ENCODE measurements at regions not wholly inside any gene's neighbourhood (a gene's known extent, or its start where the extent isn't known, plus 50 kb on each side); places are given as distances from the start of the nearest gene placed in this dataset.
"Not testable (repeated sequence)": the region's sequence is repeated elsewhere in the genome, so short reads cannot be mapped to it uniquely, and the experiment has no call there.

DNA sequence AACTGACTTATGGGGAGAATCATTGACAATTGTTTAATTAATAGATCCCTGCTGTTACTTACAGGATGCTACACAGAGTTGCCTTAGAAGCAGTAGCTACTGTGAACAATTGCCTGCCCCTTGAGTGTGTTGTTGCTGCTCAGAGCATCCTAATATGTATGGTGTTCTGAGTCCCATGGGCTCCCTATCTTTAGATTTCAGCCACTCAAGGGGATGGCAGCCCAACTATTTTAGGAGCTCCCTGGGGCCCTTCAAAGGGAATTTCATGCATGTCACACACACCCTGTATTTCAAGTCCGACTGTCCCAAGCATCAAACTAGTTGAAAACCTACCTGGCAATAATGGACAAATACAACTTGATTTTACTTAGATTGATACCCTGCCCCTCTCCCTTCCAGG, 111.2 kb downstream of the NOC3L start:
- no peaks in the 10 kb centered on the region for H3K9me3 ChIP-seq
- DNase-seq (no peak), ATAC-seq (peak; percentile 64 to 80 (median 74))
- TF ChIP-seq POLR2A (IDR thresholded peaks at IDR 0.05) = no peak
- peaks cover 0 to 17% (median 6%) of the 10 kb centered on the region in 12 donors for H3K4me1 ChIP-seq
- H3K4me3 ChIP-seq = no peak overlapping the region
- 40 to 48% (median 43%) methylated on average over 1 of the region's 1 CpG for WGBS, 4 donors
- peaks cover 0 to 70% (median 8%) of the 10 kb centered on the region in 9 donors for H3K36me3 ChIP-seq
- intact Hi-C loops (cut with DNase I) = no loop called here
- no peaks in the 10 kb centered on the region for H3K27me3 ChIP-seq
- H3K27ac ChIP-seq = no peak overlapping the region

DNA sequence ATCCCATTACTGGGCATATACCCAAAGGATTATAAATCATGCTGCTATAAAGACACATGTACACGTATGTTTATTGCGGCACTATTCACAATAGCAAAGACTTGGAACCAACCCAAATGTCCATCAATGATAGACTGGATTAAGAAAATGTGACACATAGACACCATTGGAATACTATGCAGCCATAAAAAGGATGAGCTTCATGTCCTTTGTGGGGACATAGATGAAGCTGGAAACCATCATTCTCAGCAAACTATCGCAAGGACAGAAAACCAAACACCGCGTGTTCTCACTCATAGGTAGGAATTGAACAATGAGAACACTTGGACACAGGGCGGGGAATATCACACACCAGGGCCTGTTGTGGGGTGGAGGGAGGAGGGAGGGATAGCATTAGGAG, 105.3 kb downstream of the NOC3L start:
- H3K27me3 ChIP-seq; H3K9me3 ChIP-seq; DNase-seq; H3K27ac ChIP-seq; intact Hi-C loops (cut with DNase I); ATAC-seq; H3K4me3 ChIP-seq; H3K4me1 ChIP-seq: not testable (repeated sequence)
- WGBS, 4 donors = 97 to 98% (median 98%) methylated on average over 4 to 6 of the region's 6 CpGs
- peaks cover 0 to 91% (median 6%) of the 10 kb centered on the region in 9 donors for H3K36me3 ChIP-seq

DNA sequence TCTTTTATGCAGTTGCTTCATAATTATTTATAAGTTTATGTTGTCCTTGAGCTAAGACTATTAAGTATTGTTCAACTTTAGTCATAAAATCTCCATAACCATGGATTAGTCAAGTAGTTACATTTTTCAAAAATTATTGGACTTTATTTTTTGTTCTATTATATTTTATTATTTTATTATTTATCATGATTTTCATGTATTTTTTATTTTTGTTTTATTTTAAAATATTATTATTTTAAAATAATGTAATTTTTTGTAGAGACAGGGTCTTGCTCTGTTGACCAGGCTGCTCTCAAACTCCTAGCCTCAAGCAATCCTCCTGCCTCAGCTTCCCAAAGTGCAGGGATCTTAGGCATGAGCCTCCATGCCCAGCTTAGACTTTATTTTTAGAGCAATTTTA, 102.3 kb downstream of the NOC3L start:
- no peak for TF ChIP-seq POLR2A (IDR thresholded peaks at IDR 0.05)
- TF ChIP-seq, protein P1, sequence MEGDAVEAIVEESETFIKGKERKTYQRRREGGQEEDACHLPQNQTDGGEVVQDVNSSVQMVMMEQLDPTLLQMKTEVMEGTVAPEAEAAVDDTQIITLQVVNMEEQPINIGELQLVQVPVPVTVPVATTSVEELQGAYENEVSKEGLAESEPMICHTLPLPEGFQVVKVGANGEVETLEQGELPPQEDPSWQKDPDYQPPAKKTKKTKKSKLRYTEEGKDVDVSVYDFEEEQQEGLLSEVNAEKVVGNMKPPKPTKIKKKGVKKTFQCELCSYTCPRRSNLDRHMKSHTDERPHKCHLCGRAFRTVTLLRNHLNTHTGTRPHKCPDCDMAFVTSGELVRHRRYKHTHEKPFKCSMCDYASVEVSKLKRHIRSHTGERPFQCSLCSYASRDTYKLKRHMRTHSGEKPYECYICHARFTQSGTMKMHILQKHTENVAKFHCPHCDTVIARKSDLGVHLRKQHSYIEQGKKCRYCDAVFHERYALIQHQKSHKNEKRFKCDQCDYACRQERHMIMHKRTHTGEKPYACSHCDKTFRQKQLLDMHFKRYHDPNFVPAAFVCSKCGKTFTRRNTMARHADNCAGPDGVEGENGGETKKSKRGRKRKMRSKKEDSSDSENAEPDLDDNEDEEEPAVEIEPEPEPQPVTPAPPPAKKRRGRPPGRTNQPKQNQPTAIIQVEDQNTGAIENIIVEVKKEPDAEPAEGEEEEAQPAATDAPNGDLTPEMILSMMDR (IDR thresholded peaks at IDR 0.05) = no peak
- Histone ChIP-seq H3K27me3 (no peaks in the 10 kb centered on the region), H3K27ac (no peak overlapping the region), H3K9me3 (no peaks in the 10 kb centered on the region), H3K4me3 (no peak overlapping the region), H3K36me3 (peaks cover 0 to 69% (median 3%) of the 10 kb centered on the region in 9 donors), H3K4me1 (peaks cover 0 to 8% (median 0%) of the 10 kb centered on the region in 12 donors)
- intact Hi-C loops (cut with DNase I) = no loop called here
- ATAC-seq (no peak), DNase-seq (no peak)

DNA sequence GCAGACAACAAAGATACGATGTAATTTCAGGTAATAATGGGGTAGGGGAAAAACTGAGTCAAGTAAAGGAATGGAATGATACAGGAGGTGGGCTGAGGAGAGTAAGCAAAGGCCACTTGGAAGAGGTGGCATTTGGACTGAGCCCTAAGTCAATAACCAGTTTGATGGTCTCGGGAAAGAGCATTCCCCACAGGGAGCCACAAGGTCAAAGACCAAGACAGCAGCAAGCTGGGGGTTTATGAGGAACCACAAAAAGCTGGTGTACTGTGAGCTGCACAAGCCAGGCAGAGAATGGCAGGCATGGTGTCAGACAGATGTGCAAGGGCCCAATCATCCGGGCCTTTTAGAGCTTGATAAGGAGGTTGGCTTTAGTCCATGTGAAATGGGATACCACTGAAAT, 98.7 kb downstream of the NOC3L start:
- H3K36me3 ChIP-seq = peaks cover 0 to 77% (median 3%) of the 10 kb centered on the region in 9 donors
- H3K9me3 ChIP-seq = no peaks in the 10 kb centered on the region
- no peak for DNase-seq
- H3K4me1 ChIP-seq = peaks cover 0 to 18% (median 0%) of the 10 kb centered on the region in 12 donors
- no peak overlapping the region for H3K4me3 ChIP-seq
- no peaks in the 10 kb centered on the region for H3K27me3 ChIP-seq
- ATAC-seq = no peak
- WGBS, 4 donors = 45 to 58% (median 55%) methylated on average over 3 of the region's 3 CpGs
- TF ChIP-seq, protein P1 (IDR thresholded peaks at IDR 0.05) = no peak
- TF ChIP-seq POLR2A (IDR thresholded peaks at IDR 0.05) = no peak
- intact Hi-C loops (cut with DNase I) = no loop called here
- no peak overlapping the region for H3K27ac ChIP-seq

GRCh38 chr10:94266091-94266490, 96.6 kb downstream of the NOC3L start:
- ATAC-seq = peak in 1 of 4 donors; percentile 7
- Histone ChIP-seq H3K9me3 (no peaks in the 10 kb centered on the region), H3K27ac (peak overlapping the region in 2 of 12 donors; percentile 8 to 43), H3K36me3 (peaks cover 0 to 77% (median 2%) of the 10 kb centered on the region in 9 donors), H3K27me3 (no peaks in the 10 kb centered on the region), H3K4me3 (no peak overlapping the region), H3K4me1 (peaks cover 0 to 18% (median 0%) of the 10 kb centered on the region in 12 donors)
- 35 to 57% (median 46%) methylated on average over 2 of the region's 2 CpGs for WGBS, 4 donors
- intact Hi-C loops (cut with DNase I) = no loop called here
- no peak for DNase-seq
- TF ChIP-seq, protein P1 (IDR thresholded peaks at IDR 0.05) = no peak
- no peak for TF ChIP-seq POLR2A (IDR thresholded peaks at IDR 0.05)

Measured in heart left ventricle (tissue), 16 donors.